NCI-H1417 treated with DMSO at 0.1 percent for 48 hours (cell line): ENCODE measurements at regions not wholly inside any gene's neighbourhood (a gene's known extent, or its start where the extent isn't known, plus 50 kb on each side); places are given as distances from the start of the nearest gene placed in this dataset.

Experiments
- DNase-seq: peaks from one replicate; lab custom pipeline; 2025; lab: John Stamatoyannopoulos, UW

GRCh38 chr5:73395256-73395655 is 53.3 kb downstream of the FOXD1 start:
- DNase-seq = no peak

- no peak for DNase-seq
Measured at GRCh38 chr5:73394610-73395009, 54.0 kb downstream of the FOXD1 start.

GRCh38 chr5:73393611-73394489 is 54.7 kb downstream of the FOXD1 start:
- no peak for DNase-seq

GRCh38 chr5:73392775-73393174 is 55.8 kb downstream of the FOXD1 start:
- DNase-seq = no peak

GRCh38 chr5:73391441-73391881 is 57.1 kb downstream of the FOXD1 start:
- no peak for DNase-seq

GRCh38 chr5:73390972-73391371 is 57.6 kb downstream of the FOXD1 start:
- no peak for DNase-seq

GRCh38 chr5:73388740-73389139 is 59.8 kb downstream of the FOXD1 start:
- no peak for DNase-seq

- no peak for DNase-seq
Measured at GRCh38 chr5:73388306-73388684, 60.3 kb downstream of the FOXD1 start.

GRCh38 chr5:73387601-73388305 is 60.8 kb downstream of the FOXD1 start:
- no peak for DNase-seq

GRCh38 chr5:73387149-73387591 is 61.4 kb downstream of the FOXD1 start:
- no peak for DNase-seq

GRCh38 chr5:73384861-73385260 is 63.7 kb downstream of the FOXD1 start:
- DNase-seq = no peak

- no peak for DNase-seq
Measured at GRCh38 chr5:73382401-73382740, 66.2 kb downstream of the FOXD1 start.

GRCh38 chr5:73381590-73382400 is 66.8 kb downstream of the FOXD1 start:
- DNase-seq = no peak

- DNase-seq = no peak
Measured at GRCh38 chr5:73380710-73381589, 67.6 kb downstream of the FOXD1 start.

- DNase-seq = no peak
Measured at GRCh38 chr5:73380041-73380440, 68.5 kb downstream of the FOXD1 start.

- DNase-seq = no peak
Measured at GRCh38 chr5:73379435-73379834, 69.1 kb downstream of the FOXD1 start.

GRCh38 chr5:73378765-73379164 is 69.8 kb downstream of the FOXD1 start:
- no peak for DNase-seq

GRCh38 chr5:73378070-73378469 is 70.5 kb downstream of the FOXD1 start:
- no peak for DNase-seq

GRCh38 chr5:73376618-73377170 is 71.9 kb downstream of the FOXD1 start:
- DNase-seq = no peak

GRCh38 chr5:73375949-73376348 is 72.6 kb downstream of the FOXD1 start:
- no peak for DNase-seq

- DNase-seq = no peak
Measured at GRCh38 chr5:73375191-73375545, 73.4 kb downstream of the FOXD1 start.
